GM13976 (cell line): ENCODE measurements at regions not wholly inside any gene's neighbourhood (a gene's known extent, or its start where the extent isn't known, plus 50 kb on each side); places are given as distances from the start of the nearest gene placed in this dataset.

Source experiments
- DNase-seq: peaks from one replicate; pipeline ENCODE4 v3.0.0; 2012; ENCODE audit warnings: low spot score
- CTCF ChIP-seq: IDR thresholded peaks from 2 replicates; pipeline ENCODE4 v1.5.1; 2012; ENCODE audit warnings: borderline replicate concordance, mild to moderate bottlenecking; ENCODE audit not compliant: insufficient read depth; ENCODE audit errors: extremely low read depth, missing control alignments, control extremely low read depth
- in situ Hi-C: fragments of 300-500 bp; cut with MboI; formaldehyde crosslinking; loops from one replicate; pipeline ENCODE4 v1.12.0; 2022; ENCODE audit warnings: low sequenced_read_pairs, mixed read lengths, inconsistent platforms; ENCODE audit not compliant: unreplicated experiment

GRCh38 chr13:40130871-40131636 lies 475.6 kb downstream of the COG6 start:
- DNase-seq: no peak
- no peak for TF ChIP-seq CTCF
- in situ Hi-C loops: no loop called here

GRCh38 chr13:40132249-40132648 lies 476.8 kb downstream of the COG6 start:
- no peak for TF ChIP-seq CTCF
- no peak for DNase-seq
- in situ Hi-C loops: no loop called here

- no peak for DNase-seq
- in situ Hi-C loops: no loop called here
- TF ChIP-seq CTCF: no peak
Observed at GRCh38 chr13:40136896-40137295, 481.4 kb downstream of the COG6 start.

GRCh38 chr13:40137400-40137799 lies 481.9 kb downstream of the COG6 start:
- no peak for DNase-seq
- TF ChIP-seq CTCF: no peak
- in situ Hi-C loops: no loop called here

- in situ Hi-C loops: no loop called here
- TF ChIP-seq CTCF: no peak
- DNase-seq: no peak
Observed at GRCh38 chr13:40139896-40140520, 484.5 kb downstream of the COG6 start.

- no peak for TF ChIP-seq CTCF
- in situ Hi-C loops: no loop called here
- no peak for DNase-seq
Observed at GRCh38 chr13:40141859-40142555, 486.5 kb downstream of the COG6 start.
